ENCODE measurements at regions not wholly inside any gene's neighbourhood (a gene's known extent, or its start where the extent isn't known, plus 50 kb on each side); places are given as distances from the start of the nearest gene placed in this dataset.

DNA sequence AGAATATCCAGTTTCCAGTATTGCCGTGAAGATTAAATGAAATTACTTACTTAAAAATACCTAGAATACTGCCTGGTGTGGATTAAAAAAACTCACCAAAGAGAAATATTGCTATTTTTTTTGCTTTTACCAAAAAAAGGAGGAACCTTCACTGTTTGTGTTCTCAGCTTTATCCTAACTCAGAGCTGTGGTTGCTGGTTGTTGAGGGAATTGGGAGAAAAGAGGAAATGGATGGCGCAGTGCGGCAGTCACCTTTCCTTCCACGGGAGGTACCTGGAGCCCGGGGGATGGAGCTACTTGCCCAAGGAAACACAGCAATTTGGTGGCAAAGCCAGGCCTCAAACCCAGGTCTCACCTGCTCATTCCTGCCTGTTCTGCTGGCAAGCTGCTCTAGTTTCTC is 270.3 kb downstream of the RPLP1 start:
- DNase-seq, result no peak

DNA sequence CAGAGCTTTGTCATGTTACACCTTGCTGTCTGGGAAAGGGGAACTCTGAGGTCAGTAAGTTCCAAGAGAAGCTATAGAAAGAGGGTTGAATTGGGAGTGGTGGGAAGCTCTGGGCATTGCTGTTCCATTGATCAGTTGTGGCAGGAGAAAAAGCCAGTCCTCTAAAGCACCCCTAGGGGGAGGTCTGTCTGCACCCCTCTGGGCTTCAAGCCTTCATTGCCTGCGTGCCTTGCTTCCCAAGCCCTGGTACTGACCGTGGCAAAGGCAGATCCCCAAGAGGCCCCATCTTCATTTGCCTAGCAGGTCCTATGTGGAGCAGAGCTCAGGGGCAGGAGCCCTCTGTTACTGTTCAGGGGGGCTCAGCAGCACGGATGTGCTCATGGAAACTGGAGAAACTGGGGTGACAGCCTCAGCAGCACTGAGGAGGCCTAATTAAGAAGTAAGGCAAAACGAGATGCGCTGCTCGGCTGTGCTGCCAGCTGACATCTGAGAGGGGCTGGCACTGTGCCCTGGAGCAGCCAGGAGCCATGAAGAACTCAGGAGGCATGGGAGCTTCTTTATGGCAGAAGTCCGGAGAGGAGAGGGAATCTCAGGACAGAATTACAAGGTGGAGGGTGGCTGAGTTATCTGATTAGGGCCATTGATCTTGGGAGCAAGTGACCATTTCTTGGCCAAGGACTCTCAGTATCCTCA is 270.9 kb downstream of the RPLP1 start:
- DNase-seq, result no peak

DNA sequence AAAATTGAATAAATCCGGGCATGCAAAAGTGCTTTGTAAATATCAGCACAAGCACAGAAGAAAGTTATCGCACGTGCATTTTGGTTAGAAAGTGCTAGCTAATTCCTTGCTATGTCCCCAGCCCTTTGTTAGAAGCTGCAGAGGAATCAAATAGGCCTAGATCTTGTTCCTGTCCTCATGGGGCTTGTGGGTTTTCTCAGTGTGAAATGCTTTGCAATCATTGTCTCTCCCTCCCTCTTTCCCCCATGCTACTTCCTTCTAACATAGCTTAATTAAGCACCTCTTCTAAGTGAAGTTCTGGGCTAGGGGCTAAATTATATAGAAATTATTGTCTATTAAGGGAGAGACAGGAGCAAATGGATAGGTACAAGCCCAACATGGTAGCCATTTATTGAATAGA is 271.7 kb downstream of the RPLP1 start:
- DNase-seq, result no peak

GRCh38 chr15:69725275-69725674 is 272.7 kb downstream of the RPLP1 start:
- DNase-seq, result no peak

GRCh38 chr15:69725957-69726356 is 273.3 kb downstream of the RPLP1 start:
- DNase-seq, result no peak

- DNase-seq, result no peak
Measured at GRCh38 chr15:69727121-69727924, 274.7 kb downstream of the RPLP1 start.

DNA sequence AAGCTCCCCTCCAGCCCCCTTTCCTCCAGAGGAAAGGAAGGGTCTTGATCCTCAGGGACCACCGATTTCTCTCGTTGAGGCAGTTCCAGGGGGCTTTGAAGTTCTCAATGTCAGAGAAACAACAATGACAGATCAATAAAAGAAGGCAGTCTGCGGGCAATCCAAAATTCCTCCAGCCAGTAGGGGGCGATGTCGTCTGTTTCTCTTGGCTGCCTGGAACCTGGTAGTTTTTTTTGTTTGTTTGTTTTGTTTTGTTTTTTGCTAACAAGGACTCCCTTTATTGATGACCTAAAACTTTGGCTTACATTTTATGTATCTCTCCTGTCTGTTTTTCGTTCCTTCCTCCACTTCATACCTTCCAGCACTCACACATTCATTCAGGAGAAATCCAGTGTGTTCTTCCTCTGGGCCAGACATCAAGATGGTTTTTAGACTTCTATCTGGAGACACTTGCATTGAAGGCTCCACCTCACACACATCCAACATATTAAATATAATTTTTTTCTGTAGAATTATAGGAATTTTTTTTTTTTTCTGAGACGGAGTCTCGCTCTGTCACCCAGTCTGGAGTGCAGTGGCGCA is 276.6 kb downstream of the RPLP1 start:
- DNase-seq, result peak; percentile 78

DNA sequence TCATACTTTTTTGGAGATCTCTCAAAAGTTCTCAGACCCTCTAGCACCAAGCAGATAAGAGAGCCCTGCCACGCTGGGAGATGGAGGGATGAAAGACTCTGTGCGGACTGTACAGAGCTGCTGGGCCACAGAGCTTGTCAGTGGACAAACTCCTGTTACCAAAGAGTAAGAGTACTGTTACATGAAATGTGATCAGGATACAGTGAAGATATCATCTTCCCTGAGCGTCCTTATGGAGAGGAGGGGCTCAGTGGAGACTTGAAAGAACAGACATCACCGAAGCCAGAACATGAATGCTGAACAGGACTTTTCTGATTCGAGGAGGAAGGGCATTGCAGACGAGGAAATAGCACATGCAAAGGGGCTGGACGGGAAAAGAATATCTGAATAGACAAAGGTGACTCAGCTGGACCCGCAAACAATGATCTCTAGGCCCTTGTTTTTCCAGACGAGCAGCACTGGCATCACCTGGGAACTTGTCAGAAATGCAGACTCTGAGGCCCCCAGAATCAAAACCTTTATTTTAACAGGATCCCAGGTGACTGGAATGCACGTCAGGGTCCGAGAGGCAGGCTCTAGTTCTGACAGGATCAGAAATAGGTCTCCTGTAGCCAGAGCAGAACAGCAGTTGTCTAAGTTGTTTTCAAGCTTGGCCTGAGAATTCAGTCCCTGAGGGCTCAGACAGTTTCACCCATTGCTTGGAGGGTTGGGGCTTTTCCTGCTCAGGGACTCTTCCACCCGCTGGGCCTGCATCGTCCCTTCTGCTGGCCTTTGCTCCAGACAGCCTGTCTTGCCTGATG is 277.9 kb downstream of the RPLP1 start:
- DNase-seq, result no peak

DNA sequence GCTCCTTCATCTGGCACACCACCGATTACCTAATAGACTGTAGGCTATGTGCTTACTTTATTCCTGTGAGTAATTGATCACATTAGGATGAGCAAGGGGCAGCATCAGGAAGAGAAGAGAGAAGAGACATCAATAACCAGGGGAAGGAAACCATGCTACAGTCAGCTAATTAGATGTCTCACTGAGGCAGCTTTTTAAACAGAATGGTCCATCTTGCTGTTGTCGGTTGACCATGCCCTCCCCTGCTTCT is 278.4 kb downstream of the RPLP1 start:
- DNase-seq, result no peak

- no peak for DNase-seq
Measured at GRCh38 chr15:69731581-69731980, 279.0 kb downstream of the RPLP1 start.

- DNase-seq, result no peak
Measured at GRCh38 chr15:69732133-69732532, 279.5 kb downstream of the RPLP1 start.

GRCh38 chr15:69734699-69735098 is 282.1 kb downstream of the RPLP1 start:
- no peak for DNase-seq

DNA sequence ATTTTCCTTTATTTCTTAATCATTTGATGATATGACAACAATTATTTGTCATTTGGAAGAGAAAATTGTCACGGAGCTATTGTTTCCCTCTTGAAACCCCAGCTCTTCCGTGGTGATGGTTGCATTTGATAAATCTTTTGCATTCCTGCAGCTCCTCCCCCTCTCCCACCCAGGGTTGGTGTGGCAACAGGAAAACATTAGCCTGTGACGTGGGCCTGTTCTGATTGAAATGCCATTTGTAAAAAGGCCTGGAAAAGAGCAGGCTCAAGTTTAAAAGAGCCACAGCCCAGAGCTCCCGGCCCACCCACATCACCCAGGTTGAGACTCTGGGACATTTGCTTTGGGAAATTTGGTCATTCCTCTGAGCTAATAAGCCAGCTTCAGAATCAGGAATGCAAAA is 282.5 kb downstream of the RPLP1 start:
- DNase-seq, result no peak

- DNase-seq, result no peak
Measured at GRCh38 chr15:69736161-69736560, 283.5 kb downstream of the RPLP1 start.

- DNase-seq, result no peak
Measured at GRCh38 chr15:69737916-69738315, 285.3 kb downstream of the RPLP1 start.

DNA sequence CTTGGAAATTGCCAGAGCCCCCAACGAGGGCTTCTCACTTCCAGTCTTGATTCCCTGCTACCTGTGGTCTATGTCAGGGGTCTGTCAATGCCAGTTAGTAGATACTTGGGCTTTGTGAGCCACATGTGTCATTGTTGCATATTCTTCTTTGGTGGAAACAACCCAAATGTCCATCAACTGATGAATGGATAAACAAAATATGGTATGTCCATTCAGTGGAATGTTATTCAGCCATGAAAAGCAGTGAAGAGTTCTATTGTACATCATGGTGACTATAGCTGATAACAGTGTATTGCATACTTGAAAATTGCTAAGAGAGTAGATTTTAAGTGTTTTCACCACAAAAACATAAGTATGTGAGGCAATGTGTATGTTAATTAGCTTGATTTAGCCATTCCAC is 288.1 kb downstream of the RPLP1 start:
- no peak for DNase-seq

DNA sequence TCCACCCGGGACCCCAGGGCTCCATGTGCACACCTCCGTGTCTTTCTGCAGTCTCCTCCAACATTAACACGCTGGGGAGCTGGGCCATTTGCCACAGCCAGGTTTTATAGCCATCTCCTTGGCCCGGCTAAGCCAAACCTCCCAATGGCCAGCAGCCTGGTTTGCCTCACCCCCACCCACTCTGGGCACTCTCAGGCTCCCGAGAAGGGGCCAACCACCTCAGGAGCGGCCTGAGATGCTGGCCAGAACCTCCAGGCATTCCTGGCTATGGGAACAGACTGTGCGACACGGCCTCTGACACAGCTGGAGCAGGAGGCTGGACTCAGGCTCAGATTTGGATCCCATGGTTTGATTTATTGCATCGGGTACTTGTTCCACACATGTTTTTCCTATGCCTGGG is 289.7 kb downstream of the RPLP1 start:
- DNase-seq, result no peak

DNA sequence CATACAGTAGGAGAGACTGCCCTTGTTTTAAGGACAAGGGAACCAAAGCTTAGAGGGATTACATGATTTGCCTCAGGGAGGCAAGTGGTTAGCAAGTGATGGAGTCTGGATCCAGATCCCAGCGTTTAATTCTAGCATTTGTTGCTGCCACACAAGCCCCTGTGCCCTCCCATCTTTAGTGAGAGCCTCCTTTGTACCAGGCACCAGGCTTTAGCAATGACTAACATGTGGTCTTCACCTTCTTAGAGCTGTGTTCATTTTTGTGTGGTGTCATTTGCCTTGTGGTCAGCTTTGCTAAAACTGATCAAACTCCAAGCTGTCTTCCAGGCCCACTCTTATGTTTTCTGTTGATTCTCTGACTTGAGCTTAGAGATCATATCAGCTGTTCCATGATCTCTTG is 290.5 kb downstream of the RPLP1 start:
- DNase-seq, result no peak

DNA sequence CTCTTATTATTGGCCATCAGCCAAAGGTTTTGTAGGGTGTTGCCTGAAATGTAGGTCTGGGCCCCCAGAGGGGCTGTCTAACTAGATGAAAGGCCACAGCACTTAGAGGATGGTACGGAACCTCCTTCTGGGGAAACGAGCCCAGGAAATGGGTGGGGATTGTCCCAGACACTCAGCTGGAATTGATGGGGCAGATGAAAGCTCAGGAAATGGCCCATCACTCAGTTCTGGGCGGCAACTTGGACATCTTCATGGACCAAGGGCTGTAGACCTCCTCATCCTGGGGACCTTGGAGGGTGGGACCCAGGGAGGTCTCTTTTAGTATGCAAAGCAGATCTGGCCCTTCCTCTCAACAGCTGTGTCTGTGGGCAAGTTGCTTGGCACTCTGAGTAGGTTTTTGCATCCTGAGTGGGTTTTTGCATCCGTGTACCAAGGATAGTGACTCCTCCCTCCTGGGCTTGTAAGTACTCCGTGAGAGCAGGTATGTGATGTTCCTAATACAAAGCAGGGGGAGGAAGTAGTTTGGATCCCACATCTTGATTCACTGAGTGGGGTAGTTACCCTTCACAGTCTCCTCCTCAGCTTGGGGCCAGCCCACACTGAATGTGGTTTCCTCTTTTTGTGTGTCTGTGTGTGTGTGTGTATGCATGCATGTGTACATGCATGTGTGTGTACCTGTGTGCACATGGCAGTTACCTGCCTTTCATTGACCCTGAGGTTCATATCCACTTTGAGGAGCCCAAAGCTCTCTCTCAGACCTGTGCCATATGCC is 292.0 kb downstream of the RPLP1 start:
- no peak for DNase-seq

GRCh38 chr15:69747193-69747592 is 294.6 kb downstream of the RPLP1 start:
- DNase-seq, result no peak

DNA sequence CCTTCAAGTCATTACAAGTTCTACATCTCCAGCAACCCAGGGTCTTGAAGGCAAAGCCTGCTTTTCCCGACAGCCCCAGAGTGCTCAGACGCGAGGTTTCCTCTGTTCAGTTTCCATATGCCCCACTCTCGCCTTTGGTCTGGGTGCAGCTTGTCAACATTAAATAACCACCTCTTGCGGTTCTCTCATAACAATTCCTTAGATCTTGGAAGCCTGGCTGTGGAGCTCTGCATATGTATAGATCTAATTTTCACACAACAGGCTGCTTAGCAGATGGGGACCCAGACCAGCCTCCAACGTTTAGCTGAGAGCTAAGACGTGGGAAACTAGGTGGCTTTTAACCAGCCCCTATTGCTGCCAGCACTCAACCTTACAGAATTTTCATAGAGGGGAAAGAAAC is 295.5 kb downstream of the RPLP1 start:
- DNase-seq, result no peak

GRCh38 chr15:69748576-69749185 is 296.1 kb downstream of the RPLP1 start:
- DNase-seq, result no peak

DNA sequence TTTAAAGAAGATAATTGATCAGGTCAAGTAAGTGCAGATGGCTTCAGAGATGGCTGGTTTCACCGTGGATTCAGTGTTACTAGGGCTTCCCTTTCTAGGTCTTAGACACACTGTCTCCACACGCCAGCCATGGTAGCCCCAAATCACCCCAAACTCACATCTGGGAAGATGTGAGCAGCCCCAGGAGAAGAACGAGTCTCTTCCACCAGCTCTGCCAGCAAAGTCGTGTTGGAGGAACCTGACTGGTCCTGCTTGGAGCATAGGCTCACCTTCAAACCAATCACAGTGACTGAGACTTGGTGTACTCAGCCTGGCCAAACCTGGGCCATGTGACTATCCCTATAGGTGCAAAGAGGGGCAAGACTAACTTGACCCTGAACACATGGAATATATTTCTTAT is 296.7 kb downstream of the RPLP1 start:
- DNase-seq, result no peak

Measured in stimulated activated CD4-positive, alpha-beta T cell treated with anti-CD3 and anti-CD28 coated beads, Interleukin-12 subunit alpha, Interleukin-12 subunit beta, amount 100 ng/mL, for 4 hours (primary cell).